Peyer's patch (tissue), 4 donors: ENCODE measurements at regions not wholly inside any gene's neighbourhood (a gene's known extent, or its start where the extent isn't known, plus 50 kb on each side); places are given as distances from the start of the nearest gene placed in this dataset.
"Not testable (repeated sequence)": the region's sequence is repeated elsewhere in the genome, so short reads cannot be mapped to it uniquely, and the experiment has no call there.

Source experiments
- DNase-seq, 3 donors: peaks; one replicate each; pipeline ENCODE4 v3.0.0-alpha.2; 2017 to 2019
- H3K27ac ChIP-seq, 4 donors: fragments of 200-600 bp; sonication (generic); one replicate each; pipeline ENCODE4 v1.5.1; 2016 to 2019
- H3K27me3 ChIP-seq, 2 donors: fragments of 200-600 bp; sonication (generic); one replicate each; pipeline ENCODE4 v1.5.1; 2019
- H3K36me3 ChIP-seq, 3 donors: fragments of 200-600 bp; sonication (generic); one replicate each; pipeline ENCODE4 v1.5.1; 2016 to 2019
- H3K4me1 ChIP-seq, 4 donors: fragments of 200-600 bp; sonication (generic); one replicate each; pipeline ENCODE4 v1.5.1; 2016 to 2019
- H3K4me3 ChIP-seq, 4 donors: fragments of 200-600 bp; sonication (generic); 1 replicate in 3 of 4; 2 replicates in 1 of 4; pipeline ENCODE4 v1.5.1; 2016 to 2019; ENCODE audit warnings: mild to moderate bottlenecking in 1 of 4
- H3K9me3 ChIP-seq, 4 donors: fragments of 200-600 bp; sonication (generic); one replicate each; pipeline ENCODE4 v1.5.1; 2016 to 2019; ENCODE audit warnings: mild to moderate bottlenecking in 1 of 4
- CTCF ChIP-seq, 6 experiments: fragments of 450-650 bp in 4 of 6; fragments of 200-600 bp in 2 of 6; sonication (generic) in 1 of 6; IDR thresholded peaks; one replicate each; pipeline ENCODE4 v1.5.1; 2017 to 2019; ENCODE audit warnings: antibody characterized with exemption in 6 of 6, mild to moderate bottlenecking in 3 of 6, moderate library complexity in 1 of 6
- POLR2A ChIP-seq, 2 donors: fragments of 450-650 bp; IDR thresholded peaks; one replicate each; pipeline ENCODE4 v1.5.1; 2017; ENCODE audit warnings: antibody characterized with exemption in 2 of 2, mild to moderate bottlenecking in 2 of 2, moderate library complexity in 2 of 2

- no peak for DNase-seq
Measured at GRCh38 chr9:90204128-90204831, 438.3 kb downstream of the DIRAS2 start.

GRCh38 chr9:90213045-90213444 is 429.6 kb downstream of the DIRAS2 start:
- DNase-seq = peak in 2 of 3 donors; percentile 55 to 59
- peak overlapping the region in 1 of 4 donors; percentile 27 for H3K4me3 ChIP-seq
- not testable (repeated sequence) for H3K9me3 ChIP-seq

More at GRCh38 chr9:90204128-90204831, 438.3 kb downstream of the DIRAS2 start:
- TF ChIP-seq POLR2A (IDR thresholded peaks at IDR 0.05) = no peak
- TF ChIP-seq CTCF (IDR thresholded peaks at IDR 0.05) = no peak
- Histone ChIP-seq H3K4me1 (no peaks in the 10 kb centered on the region), H3K9me3 (no peaks in the 10 kb centered on the region), H3K4me3 (no peak overlapping the region), H3K27me3 (no peaks in the 10 kb centered on the region), H3K36me3 (no peaks in the 10 kb centered on the region), H3K27ac (peak overlapping the region in 1 of 4 donors; percentile 31)

GRCh38 chr9:90219548-90220118 is 423.0 kb downstream of the DIRAS2 start:
- DNase-seq = peak; percentile 63 to 71 (median 69)
- TF ChIP-seq CTCF (IDR thresholded peaks at IDR 0.05) (peak; percentile 39 to 84 (median 72)), POLR2A (IDR thresholded peaks at IDR 0.05) (no peak)
- Histone ChIP-seq H3K4me1 (peaks cover 0 to 5% (median 0%) of the 10 kb centered on the region in 4 donors), H3K36me3 (no peaks in the 10 kb centered on the region), H3K4me3 (peak overlapping the region in 1 of 4 donors; percentile 1), H3K27ac (no peak overlapping the region), H3K9me3 (no peaks in the 10 kb centered on the region), H3K27me3 (no peaks in the 10 kb centered on the region)

More at GRCh38 chr9:90213045-90213444, 429.6 kb downstream of the DIRAS2 start:
- not testable (repeated sequence) for H3K27me3 ChIP-seq, H3K4me1 ChIP-seq, H3K36me3 ChIP-seq
- peak overlapping the region in 1 of 4 donors; percentile 74 for H3K27ac ChIP-seq

- not testable (repeated sequence) for DNase-seq, H3K9me3 ChIP-seq, H3K4me1 ChIP-seq, H3K27me3 ChIP-seq, H3K27ac ChIP-seq, H3K4me3 ChIP-seq, H3K36me3 ChIP-seq
Measured at GRCh38 chr9:90221899-90222298, 420.7 kb downstream of the DIRAS2 start.

GRCh38 chr9:90226839-90227338 is 415.7 kb downstream of the DIRAS2 start:
- not testable (repeated sequence) for H3K9me3 ChIP-seq, H3K4me1 ChIP-seq, H3K36me3 ChIP-seq, H3K27ac ChIP-seq, H3K27me3 ChIP-seq, H3K4me3 ChIP-seq
- DNase-seq = peak in 2 of 3 donors; percentile 58 to 82
- peak; percentile 52 to 93 (median 83) for TF ChIP-seq CTCF (IDR thresholded peaks at IDR 0.05)

- not testable (repeated sequence) for H3K27ac ChIP-seq, DNase-seq, H3K4me1 ChIP-seq, H3K9me3 ChIP-seq, H3K4me3 ChIP-seq, H3K36me3 ChIP-seq, H3K27me3 ChIP-seq
Measured at GRCh38 chr9:90233081-90233480, 409.5 kb downstream of the DIRAS2 start.

GRCh38 chr9:90240541-90240940 is 402.1 kb downstream of the DIRAS2 start:
- Histone ChIP-seq H3K27me3 (no peaks in the 10 kb centered on the region), H3K36me3 (no peaks in the 10 kb centered on the region), H3K9me3 (no peaks in the 10 kb centered on the region), H3K4me1 (no peaks in the 10 kb centered on the region), H3K4me3 (no peak overlapping the region), H3K27ac (no peak overlapping the region)
- no peak for TF ChIP-seq CTCF (IDR thresholded peaks at IDR 0.05)
- no peak for TF ChIP-seq POLR2A (IDR thresholded peaks at IDR 0.05)
- DNase-seq = no peak
